Hypothalamus (tissue), 51 donors: ENCODE measurements at regions not wholly inside any gene's neighbourhood (a gene's known extent, or its start where the extent isn't known, plus 50 kb on each side); places are given as distances from the start of the nearest gene placed in this dataset.
"Not testable (repeated sequence)": the region's sequence is repeated elsewhere in the genome, so short reads cannot be mapped to it uniquely, and the experiment has no call there.

Source experiments
- DNase-seq, 51 donors: peaks; one replicate each; lab custom pipeline; 2025; lab: John Stamatoyannopoulos, UW

DNA sequence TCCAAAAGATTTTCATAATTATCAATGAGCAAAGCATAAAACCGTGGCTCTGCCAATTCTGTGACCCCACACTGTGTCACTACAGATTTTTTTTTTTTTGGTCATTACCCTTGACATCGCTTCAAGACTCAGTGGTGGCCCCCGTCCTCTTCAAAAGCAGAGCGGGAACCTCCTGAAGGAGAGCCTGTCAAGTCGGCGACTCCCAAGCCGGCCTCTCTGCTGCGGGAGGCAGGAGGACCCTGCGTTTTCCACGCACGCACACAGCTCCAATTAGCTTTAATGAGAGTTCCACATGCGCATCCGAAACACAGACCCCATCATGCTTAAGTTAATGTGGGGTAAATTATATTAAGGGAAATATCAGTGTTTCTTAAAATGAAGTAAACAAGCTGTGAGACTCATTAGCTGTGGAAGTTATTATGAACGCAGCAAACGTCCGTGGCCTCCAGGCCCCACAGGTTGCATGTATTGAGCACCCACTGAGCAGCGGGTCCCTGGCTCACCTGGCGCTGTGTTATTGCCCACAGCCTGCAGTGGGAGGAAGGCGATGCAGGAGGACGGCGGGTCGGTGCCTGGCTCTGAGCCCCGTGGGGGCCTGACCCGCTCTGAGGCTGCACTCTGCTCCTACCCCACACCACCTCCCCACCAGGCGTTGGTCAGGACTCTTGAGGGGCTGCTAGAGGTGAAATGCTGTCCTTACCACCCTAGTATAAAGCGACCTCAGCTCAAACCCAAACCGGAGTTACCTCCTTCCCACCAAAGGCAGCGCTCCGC lies 181.0 kb upstream of the SALL3 start:
- DNase-seq = no peak

DNA sequence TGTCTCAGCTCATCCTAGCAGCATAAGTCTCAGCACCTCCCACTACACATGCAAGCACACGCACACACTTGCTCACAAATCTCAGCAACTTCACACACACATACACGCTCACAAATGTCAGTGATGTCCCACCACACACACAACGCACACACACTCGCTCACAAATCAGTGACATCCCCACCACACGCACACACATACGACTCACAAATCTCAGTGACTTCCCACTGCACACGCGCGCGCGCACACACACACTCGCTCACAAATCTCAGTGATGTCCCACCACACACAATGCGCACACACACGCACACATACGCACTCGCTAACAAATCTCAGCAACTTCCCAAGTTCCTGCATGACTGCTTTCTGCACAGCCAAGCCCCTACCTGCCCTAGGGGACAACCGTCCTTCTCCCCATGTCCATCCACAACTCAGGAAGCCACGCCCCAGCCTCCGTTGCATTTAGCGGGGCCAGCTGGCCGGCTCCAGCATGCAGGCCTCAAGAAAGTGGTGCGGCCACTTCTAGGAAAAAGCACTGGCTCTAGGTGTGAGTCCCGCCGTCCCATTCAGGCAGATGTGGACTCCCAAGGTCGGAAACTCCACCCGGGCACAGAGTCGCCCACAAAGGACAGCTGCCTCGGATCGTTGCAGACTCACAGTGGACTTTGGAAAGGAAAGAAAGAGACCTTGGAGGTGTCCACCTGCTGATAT lies 180.1 kb upstream of the SALL3 start:
- DNase-seq = no peak

DNA sequence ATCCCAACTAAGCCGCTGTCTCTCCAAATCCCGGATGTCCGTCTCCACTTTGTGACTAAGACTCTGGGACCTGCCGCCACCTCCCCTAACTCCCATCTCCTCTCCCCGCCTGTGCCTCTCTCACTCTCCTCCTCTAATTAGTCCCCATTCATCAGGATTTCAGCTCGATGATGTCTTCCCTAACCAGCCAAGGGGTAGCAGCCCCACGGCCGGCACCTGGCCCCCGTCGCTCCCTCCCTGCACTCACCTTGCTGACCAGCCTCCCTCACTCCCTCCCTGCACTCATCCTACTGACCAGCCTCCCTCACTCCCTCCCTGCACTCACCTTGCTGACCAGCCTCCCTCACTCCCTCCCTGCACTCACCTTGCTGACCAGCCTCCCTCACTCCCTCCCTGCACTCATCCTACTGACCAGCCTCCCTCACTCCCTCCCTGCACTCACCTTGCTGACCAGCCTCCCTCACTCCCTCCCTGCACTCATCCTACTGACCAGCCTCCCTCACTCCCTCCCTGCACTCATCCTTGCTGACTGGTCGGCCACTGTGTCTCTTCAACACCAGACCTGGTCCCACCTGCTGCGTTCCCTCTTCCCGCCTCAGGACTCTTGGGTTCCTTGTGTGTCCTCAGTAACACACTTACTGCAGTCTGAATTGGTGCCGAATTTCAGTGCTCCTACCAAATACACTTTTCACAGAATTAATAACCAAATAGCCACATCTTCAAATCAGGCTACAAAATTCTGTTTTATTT lies 179.3 kb upstream of the SALL3 start:
- DNase-seq = not testable (repeated sequence)

DNA sequence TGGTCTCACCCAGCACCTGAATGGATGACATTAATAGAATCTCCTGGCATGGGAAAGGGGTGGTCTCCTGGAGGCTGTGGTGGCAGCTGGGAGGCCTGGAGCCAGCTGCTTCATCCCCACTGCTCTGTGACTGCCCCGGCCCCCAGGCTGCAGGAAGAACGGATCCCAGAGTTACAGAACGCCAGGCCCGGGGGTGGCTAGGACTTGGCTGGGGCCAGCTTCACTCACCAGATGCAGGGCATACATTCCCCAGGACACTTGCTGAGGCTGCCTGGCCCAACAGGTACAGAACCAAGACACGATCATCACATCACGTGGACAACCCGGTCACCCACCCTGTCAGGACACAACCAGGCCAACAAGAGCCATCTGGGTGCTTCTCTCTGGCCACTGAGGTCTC lies 178.6 kb upstream of the SALL3 start:
- no peak for DNase-seq

DNA sequence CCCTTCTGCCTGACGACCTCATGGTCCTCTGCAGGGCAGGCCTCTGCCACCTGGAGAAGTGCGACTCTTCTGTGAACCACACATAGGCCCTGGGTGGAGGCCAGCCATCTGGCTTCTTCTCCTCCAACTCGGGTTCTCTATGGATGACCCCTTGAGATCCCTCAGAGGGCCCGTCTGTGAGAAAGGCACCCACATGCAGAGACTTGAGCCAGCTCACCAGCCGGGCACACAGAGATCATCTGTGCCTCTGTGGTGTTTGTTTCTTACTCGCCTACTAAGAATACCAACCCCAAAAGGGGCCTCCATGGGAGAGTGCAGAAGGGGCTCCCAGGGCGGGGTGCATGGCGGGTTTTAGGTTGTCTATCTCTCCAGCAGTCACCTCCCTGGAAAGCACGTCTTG lies 176.5 kb upstream of the SALL3 start:
- DNase-seq = no peak

DNA sequence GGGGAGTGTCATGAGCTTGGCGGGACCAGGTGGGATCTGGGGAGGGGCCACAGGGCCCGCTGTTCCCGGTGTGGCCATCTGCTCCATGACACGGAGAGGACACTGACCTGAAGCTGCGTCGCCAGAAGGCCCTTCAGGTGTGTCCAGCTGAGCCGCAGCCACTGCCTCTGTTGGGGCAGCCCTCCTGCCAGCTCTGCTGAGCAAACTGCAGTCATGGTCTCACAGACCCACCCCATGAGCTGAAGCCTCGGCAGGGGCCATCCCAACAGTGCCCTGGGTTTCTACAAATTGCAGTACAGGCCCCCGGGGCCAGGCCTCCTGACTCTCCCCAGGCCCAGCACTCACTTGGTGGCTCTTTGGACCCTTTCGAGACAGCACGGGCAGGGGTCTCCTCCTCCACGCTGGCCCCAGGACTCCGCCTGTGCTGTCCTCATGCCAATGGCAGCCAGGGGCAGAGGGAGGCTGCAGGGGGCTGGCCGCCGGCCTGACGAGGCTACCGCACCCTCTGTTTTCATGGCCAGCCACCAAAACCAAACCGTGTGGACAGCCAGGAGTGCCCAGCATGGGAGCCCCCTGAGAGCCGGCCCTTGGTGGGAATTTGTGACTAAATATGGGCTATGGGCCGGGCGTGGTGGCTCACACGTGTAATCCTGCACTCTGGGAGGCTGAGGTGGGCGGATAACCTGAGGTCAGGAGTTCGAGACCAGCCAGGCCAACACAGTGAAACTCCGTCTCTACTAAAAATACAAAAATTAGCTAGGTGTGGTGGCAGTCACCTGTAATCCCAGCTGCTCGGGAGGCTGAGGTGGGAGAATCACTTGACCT lies 175.2 kb upstream of the SALL3 start:
- no peak for DNase-seq

DNA sequence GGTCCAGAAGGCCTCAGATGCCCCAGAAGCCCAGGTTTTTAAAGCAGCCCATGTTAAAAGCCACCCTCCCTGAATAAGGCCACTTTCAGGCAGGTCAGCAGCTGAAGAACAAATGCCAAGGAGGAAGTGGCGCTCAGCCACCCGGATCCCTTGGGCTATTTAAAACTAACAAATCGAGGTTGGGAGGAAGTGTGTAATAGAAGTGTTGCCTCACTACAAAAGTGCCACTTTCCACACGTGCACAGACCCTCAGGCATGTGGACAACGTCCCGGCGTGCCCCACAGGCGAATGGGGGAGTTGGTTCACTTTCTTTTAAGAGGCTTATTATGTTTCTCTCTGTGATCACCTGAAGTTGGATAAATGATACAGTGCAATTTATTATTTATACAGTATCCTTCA lies 173.8 kb upstream of the SALL3 start:
- DNase-seq = peak in 1 of 51 donors; percentile 7

DNA sequence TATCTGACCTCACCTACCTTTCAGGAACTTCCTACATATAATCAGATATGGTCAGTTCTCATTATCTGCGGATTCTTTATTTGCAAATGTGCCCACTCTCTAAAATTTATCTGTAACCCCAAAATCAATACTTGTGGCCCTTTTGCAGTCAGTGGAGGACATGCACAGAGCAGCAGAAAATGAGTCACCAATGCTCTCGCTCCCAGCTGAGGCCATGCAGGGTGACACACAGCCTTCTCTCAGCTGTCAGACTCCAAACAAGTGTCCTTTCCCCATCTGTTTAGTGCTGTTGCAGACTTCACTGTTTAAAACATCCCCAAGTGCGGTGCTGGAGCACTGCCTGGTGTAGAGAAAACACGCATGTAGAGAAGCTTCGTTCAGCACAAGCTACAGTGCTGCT lies 171.9 kb upstream of the SALL3 start:
- no peak for DNase-seq

DNA sequence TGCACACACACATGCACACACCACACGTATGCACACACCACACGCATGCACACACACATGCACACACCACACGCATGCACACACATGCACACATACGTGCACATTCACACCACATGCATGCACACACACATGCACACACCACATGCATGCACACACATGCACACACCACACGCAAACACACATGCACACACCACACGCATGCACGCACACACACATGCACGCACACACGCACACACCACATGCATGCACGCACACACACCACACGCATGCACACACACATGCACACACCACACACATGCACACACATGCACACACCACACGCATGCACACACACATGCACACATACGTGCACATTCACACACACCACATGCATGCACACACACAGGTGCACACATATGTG lies 169.8 kb upstream of the SALL3 start:
- no peak for DNase-seq

DNA sequence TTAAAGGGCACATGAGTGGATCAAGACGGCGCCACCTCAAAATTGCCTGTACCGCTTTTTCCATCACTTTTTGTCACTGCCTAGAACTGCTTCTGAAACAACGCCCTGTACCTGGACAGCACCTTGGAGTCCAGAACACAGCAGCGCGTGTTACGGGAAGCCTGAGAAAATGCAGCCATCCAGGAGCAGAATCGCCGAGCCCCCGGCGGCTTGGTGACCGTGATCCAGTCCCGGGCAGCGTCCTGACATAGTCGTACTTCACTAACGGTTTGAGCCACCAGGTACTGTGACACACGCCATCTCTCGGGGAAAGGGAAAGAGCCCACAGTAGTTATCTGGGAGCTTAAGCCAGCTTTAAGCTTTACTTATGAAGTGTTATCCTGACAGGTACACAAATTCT lies 168.9 kb upstream of the SALL3 start:
- DNase-seq = no peak

DNA sequence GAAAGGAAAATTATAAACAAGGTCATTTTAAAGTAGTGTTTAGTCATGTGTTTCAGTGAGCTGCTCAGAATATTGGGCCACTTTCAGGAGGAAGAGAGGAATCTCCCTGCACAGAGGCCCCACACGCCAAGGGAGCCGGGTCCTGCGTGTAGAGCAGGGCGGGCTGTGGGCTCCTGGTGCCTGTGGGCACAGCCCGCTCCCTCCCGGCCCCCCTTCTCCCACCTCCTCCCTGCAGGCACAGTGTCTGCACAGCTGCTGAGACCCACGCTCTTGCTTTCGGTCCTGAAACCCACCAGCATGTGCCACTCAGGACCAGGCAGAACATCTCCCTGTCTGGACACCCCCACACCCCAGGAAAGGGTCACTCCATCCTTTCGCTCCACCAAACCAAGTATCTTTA lies 167.6 kb upstream of the SALL3 start:
- DNase-seq = no peak

DNA sequence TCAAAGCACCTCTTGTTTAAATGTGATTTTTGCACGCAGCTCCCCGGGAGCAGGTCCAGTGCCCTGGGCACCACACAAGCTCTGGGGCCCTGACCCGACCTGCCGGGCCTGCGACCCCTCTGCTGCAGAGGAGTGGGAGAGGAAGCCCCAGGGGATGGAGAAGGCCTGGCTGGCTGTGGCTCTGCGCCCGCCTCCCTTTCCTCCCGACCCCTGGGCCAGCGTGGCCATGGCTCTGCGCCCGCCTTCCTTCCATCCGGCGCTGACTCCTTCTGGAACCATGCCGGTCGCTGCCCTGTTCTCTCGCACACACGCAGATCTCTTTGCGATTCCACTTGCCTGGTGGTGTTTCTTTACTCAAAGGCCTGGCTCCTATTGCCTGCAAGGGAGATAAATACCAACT lies 166.5 kb upstream of the SALL3 start:
- DNase-seq = no peak

DNA sequence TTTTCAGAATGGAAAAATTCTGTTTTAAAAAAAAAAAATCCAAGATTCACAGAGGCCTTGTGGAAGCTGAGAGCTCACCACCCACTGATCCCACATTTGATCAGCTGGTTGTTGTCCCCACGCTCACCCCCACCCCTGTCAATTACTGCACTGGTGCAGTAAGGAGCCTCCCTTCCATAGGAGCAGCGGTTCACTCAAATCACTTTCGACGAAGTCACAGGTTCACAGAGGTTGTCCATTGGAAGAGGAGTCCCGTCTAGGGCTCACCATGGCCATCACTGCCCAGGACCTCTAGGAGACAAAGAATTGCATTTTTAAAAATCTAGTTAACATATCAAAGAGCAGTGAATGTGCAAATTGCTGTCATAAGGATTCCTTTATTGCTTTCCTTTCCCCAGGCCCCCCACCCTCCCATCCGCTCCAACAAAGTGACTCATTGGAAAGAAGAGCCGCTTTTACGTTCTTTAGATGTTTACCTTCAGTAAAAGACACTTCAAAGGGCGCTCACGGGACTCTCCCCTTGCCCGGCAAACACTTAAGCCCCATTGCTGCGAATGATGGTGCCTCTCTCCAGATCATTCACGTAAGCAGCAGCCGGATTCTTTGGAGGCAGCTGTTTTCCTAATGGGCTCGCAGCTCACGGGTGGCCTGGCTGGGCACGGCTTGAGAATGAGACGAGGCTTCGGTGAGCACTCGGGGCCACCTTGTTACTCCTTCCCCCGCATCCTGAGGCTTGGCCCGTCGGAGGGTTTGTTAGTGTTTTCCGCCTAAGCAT lies 165.5 kb upstream of the SALL3 start:
- DNase-seq = no peak

DNA sequence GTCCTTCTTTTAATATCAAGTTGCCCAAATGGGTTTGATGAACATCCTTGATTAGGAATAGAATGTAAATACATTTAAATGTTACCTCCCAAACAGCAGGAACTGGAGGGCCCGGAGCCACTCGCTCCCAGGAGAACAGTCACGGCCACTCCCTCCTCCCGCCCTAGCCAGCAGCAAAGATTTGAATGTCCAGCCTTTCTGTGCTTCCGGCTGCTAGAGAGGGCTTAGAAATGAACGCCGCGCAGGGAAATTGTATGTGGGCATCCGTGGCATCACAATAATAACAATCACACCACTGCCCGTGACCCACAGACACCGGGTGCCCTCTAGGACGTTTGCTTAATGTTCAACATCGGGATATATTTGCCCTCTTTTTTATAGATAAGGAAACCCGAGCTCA lies 164.9 kb upstream of the SALL3 start:
- DNase-seq = no peak

DNA sequence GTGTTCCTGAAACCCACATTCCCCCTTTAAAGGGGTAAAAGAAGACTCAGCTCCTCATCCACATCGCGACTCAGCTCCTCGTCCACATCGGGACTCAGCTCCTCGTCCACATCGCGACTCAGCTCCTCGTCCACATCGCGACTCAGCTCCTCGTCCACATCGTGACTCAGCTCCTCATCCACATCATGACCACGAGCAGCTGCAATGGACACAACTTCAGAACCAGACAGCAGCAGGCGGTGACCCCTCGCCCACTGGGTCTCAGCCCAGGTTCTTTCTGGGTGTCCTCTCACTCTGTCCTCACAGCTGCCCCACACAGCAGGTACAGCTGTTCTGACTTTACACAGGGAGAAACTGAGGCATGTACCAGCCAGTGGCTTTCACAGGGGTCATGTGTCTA lies 163.5 kb upstream of the SALL3 start:
- no peak for DNase-seq

DNA sequence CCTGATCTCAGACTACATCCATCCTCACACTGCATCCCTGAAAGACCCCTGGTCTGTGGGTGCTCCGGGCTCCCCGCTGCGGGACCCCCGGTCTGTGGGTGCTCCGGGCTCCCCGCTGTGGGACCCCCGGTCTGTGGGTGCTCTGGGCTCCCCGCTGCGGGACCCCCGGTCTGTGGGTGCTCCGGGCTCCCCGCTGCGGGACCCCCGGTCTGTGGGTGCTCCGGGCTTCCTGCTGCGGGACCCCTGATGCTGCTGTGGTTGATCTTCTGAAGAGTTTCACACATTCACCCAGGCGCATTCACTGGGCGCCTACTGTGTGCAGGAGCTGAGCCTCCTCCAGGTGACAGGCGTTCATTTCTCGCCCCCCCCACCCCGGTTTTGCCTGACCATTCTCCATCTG lies 162.7 kb upstream of the SALL3 start:
- DNase-seq = no peak

DNA sequence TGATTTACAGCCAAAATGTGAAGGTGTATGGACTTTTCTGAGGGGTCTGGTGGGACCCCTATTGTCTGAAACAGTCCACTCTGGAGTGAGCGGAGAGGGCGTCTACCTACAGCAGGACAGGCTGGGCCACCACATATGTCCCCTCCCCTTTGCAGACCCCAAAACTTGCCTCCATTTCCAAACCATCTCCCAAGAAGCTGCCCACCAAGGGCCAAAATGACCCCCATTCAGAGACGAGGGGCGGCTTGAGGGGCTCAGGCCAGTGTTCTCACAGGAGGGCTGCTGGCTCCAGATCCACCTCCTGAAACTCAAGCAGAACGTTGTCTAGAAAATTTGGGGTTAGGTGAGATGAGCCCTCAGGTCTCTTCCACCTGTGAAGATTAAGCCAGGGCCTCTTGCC lies 161.1 kb upstream of the SALL3 start:
- DNase-seq = no peak

DNA sequence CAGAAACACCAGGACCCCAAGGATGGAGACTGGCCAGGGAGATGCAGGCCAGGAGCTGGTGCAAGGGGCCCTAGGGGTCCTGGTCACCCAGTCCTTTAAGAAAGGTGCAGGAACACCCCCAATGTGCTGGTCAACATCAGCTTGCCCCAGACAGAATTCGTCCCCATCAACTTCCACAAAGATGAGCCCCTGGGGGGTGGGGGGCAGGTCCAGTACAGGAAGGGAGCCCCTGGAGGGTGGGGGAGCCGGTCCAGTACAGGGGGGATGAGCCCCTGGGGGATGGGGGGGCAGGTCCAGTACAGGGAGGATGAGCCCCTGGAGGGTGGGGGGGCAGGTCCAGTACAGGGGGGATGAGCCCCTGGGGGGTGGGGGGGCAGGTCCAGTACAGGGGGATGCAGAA lies 160.7 kb upstream of the SALL3 start:
- no peak for DNase-seq

DNA sequence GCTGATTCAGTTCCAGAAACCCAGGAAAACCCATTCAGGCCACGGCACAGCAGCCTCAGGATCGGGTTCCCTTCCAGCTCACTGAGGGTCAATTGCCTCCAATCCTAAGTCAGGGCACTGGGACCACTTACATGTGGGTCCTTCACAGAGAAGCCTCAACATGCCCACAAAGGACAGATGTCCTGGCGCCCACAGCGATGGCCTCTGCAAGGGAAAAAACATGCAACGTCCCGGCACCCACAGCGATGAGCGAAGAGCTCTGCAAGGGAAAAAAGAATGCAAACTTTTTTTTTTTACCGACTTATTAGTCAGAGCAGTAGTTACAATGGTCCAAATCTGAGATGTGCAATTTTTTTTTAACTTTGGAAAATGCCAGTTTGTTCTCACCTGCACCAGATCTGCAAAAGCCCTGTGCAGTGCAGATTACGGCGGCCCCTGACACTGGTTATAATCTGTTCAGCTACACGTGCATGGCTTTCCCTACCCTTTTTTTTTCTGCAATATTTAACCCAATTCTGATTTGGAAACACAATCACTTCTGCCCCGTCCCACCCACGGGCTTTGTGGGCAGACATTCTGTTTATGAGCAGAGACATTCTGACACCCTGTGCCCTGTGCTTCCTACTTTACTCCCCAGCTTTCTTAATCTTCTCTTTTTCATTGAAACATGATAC lies 159.3 kb upstream of the SALL3 start:
- DNase-seq = no peak

DNA sequence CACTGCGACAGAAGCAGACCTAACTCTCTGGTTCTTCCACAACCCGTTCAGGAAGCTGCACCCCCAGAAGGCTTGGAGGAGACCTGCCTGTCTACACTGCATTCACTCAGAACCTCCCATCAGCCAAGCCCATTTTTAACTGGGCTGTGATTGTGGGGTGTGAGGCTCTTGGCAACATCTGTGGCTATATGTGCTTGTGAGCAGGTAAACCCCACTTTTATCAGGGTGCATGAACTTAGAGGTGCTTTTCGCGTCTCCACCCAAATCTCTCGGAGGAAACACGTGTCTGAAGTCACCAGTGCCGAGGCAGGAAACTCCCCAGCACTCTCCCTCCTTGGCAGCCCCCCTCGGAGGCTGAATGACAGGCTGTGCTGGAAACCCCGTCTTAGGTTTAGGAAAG lies 158.2 kb upstream of the SALL3 start:
- DNase-seq = no peak
